ENCODE measurements at regions not wholly inside any gene's neighbourhood (a gene's known extent, or its start where the extent isn't known, plus 50 kb on each side); places are given as distances from the start of the nearest gene placed in this dataset.
A peak's percentile ranks its signal among the peaks of the same experiment; 100 is the strongest.

DNA sequence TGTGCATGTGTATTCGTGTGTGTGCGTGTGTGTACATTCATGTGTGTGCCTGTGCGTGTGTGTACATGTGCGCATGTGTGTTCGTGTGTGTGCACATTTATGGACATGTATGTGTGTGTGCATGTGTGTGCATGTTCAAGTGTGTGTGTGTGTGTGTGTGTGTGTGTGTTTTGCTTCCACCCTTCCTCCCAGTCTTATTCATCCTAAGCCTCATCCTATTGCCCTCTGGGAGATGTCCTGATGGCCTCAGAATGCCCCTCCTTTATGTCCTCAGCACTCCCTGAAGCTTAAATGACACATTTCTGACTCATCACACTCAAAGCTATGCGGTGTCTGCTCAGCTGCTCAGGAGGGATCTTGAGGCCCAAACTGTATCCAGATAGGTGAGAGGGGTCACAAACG is 76.6 kb upstream of the CCDC167 start:
- FAIRE-seq (no peak), ATAC-seq (peak; percentile 87 to 93), DNase-seq (ENCODE audit: low read depth in 1 of 2, low spot score in 1 of 2) (peak; percentile 60 to 81)
- peak overlapping the region; percentile 60 to 82 for H3K27ac ChIP-seq
- H3K4me2 ChIP-seq = peak overlapping the region; percentile 61
- ChIA-PET POLR2A (interaction anchor here (0.7 kb wide), 1 partner anchor 165 kb away, joined by 3 read pairs; no protein-coding TSS in a partner anchor), CTCF (interaction anchor here (0.7 to 6.0 kb wide), 4 partner anchors 10 to 206 kb away, joined by 3 to 39 read pairs (median 6); no protein-coding TSS in a partner anchor)
- H3K4me1 ChIP-seq = peaks cover 22% of the 10 kb centered on the region
- no peaks in the 10 kb centered on the region for H3K9me3 ChIP-seq
- no peak overlapping the region for H3K4me3 ChIP-seq
- TF ChIP-seq JUNB (IDR thresholded peaks at IDR 0.05) (peak; percentile 34), MAZ (IDR thresholded peaks at IDR 0.05; ENCODE audit: borderline replicate concordance, low read depth, low read length) (no peak), PHF8 (IDR thresholded peaks at IDR 0.05; ENCODE audit: borderline replicate concordance, low read depth) (no peak), FOSL2 (IDR thresholded peaks at IDR 0.05) (peak; percentile 49; the same call in 1 of the 2 replicates), FOSL2 (CRISPR knock-in tag; IDR thresholded peaks at IDR 0.05) (peak; percentile 71)
- TF ChIP-seq, protein P1, sequence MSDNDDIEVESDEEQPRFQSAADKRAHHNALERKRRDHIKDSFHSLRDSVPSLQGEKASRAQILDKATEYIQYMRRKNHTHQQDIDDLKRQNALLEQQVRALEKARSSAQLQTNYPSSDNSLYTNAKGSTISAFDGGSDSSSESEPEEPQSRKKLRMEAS (IDR thresholded peaks at IDR 0.05) = 0 out of 2 replicates have a peak, but pooled peaks have one; percentile 20
- WGBS (ENCODE audit: missing lambda C conversion rate) = 56% methylated on average over 7 of the region's 7 CpGs

DNA sequence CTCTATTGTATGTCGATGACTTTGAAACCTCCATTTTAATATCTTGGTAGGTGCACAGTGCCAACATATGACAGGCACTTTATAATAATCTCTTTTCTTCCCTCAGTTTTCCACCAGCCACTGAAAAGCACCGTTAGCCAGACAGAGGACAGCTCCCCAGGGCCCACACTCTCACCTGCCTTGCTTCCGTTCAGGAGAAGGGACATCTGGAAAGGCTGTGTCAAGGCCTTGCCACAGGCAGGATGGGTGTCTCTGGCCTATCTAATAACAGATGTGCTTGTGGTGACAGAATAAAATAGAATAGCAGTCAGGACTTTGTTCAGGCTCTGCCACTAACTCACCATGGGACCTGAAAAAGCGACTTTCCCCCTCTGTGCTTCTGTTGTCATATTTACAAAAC is 75.5 kb upstream of the CCDC167 start:
- ChIA-PET POLR2A (no interaction called here), CTCF (interaction anchor here (1.6 to 6.0 kb wide), 2 partner anchors 8 to 11 kb away, joined by 5 to 39 read pairs; no protein-coding TSS in a partner anchor)
- DNase-seq (ENCODE audit: low read depth in 1 of 2, low spot score in 1 of 2) = no peak
- Histone ChIP-seq H3K4me3 (no peak overlapping the region), H3K27ac (peak overlapping the region in 1 of 2 experiments; percentile 82; a peak in 3 of 6 replicates), H3K9me3 (no peaks in the 10 kb centered on the region), H3K4me2 (0 out of 3 replicates have a peak overlapping the region, but pooled peaks have one; percentile 61), H3K4me1 (peaks cover 22% of the 10 kb centered on the region)
- 73% methylated on average over 4 of the region's 4 CpGs for WGBS (ENCODE audit: missing lambda C conversion rate)
- ATAC-seq = no peak
- no peak for FAIRE-seq
- TF ChIP-seq, protein P2, sequence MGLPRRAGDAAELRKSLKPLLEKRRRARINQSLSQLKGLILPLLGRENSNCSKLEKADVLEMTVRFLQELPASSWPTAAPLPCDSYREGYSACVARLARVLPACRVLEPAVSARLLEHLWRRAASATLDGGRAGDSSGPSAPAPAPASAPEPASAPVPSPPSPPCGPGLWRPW (IDR thresholded peaks at IDR 0.05) = no peak
- no peak for TF ChIP-seq MYC (IDR thresholded peaks at IDR 0.05; ENCODE audit: borderline replicate concordance, low read length)
- TF ChIP-seq POLR2AphosphoS2 (conservative IDR thresholded peaks at IDR 0.05; ENCODE audit: low read length) = no peak
- TF ChIP-seq EHF (CRISPR knock-in tag; IDR thresholded peaks at IDR 0.05) = no peak
- no peak for TF ChIP-seq ZSCAN20 (CRISPR knock-in tag; IDR thresholded peaks at IDR 0.05)
- TF ChIP-seq CHD4 (IDR thresholded peaks at IDR 0.05; ENCODE audit: borderline replicate concordance) = no peak
- TF ChIP-seq PHF8 (IDR thresholded peaks at IDR 0.05; ENCODE audit: borderline replicate concordance, low read depth) = no peak
- TF ChIP-seq ESRRA (IDR thresholded peaks at IDR 0.05; ENCODE audit: borderline replicate concordance, low read length) = no peak
- TF ChIP-seq CBX8 (IDR thresholded peaks at IDR 0.05) = no peak
- no peak for TF ChIP-seq JUN (IDR thresholded peaks at IDR 0.05)
- no peak for TF ChIP-seq FOSL2 (IDR thresholded peaks at IDR 0.05)
- no peak for TF ChIP-seq FOSL2 (CRISPR knock-in tag; IDR thresholded peaks at IDR 0.05)
- TF ChIP-seq, protein P3, sequence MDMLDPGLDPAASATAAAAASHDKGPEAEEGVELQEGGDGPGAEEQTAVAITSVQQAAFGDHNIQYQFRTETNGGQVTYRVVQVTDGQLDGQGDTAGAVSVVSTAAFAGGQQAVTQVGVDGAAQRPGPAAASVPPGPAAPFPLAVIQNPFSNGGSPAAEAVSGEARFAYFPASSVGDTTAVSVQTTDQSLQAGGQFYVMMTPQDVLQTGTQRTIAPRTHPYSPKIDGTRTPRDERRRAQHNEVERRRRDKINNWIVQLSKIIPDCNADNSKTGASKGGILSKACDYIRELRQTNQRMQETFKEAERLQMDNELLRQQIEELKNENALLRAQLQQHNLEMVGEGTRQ (IDR thresholded peaks at IDR 0.05) = no peak
- no peak for TF ChIP-seq NFE2L2 (conservative IDR thresholded peaks at IDR 0.05; ENCODE audit: low read length)
- TF ChIP-seq EP300 (IDR thresholded peaks at IDR 0.05) = no peak
- TF ChIP-seq RARB (CRISPR knock-in tag; IDR thresholded peaks at IDR 0.05) = no peak
- TF ChIP-seq EHMT2 (IDR thresholded peaks at IDR 0.05; ENCODE audit: low read depth) = no peak

DNA sequence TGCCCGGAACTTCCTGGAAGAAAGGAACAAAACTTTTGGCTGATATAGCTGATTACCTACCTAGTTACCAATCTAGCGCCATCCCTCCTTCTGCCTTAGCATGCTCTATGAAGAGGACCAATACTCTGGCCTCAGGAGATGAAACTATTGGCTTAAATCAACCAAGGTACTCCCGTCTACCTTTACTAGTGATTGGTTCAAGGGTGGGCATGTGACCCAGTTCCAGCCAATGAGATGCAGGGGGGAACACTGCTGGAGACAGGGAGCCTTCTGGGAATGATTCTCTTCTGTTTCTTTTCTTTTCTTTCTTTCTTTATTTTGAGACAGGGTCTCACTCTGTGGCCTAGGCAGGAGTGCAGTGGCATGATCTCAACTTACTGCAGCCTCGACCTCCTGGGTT is 72.6 kb upstream of the CCDC167 start:
- DNase-seq (ENCODE audit: low read depth in 1 of 2, low spot score in 1 of 2) (no peak), FAIRE-seq (no peak), ATAC-seq (no peak)
- peaks cover 20% of the 10 kb centered on the region for H3K4me1 ChIP-seq
- 81% methylated on average over 4 of the region's 4 CpGs for WGBS (ENCODE audit: missing lambda C conversion rate)
- no peaks in the 10 kb centered on the region for H3K9me3 ChIP-seq
- ChIA-PET POLR2A (no interaction called here), CTCF (interaction anchor here (0.7 to 1.8 kb wide), 6 partner anchors 13 to 206 kb away, joined by 3 to 5 read pairs (median 4); no protein-coding TSS in a partner anchor)
- no peak overlapping the region for H3K4me3 ChIP-seq
- H3K27ac ChIP-seq = no peak overlapping the region
- TF ChIP-seq, protein P3 (IDR thresholded peaks at IDR 0.05) = 0 out of 2 replicates have a peak, but pooled peaks have one; percentile 31
- TF ChIP-seq FOSB (CRISPR knock-in tag; IDR thresholded peaks at IDR 0.05) = no peak
- no peak overlapping the region for H3K4me2 ChIP-seq

Data from A549 (cell line).